OCI-LY7 (cell line): ENCODE measurements at regions not wholly inside any gene's neighbourhood (a gene's known extent, or its start where the extent isn't known, plus 50 kb on each side); places are given as distances from the start of the nearest gene placed in this dataset.

Source experiments
- BruUV-seq: library from RNA; stranded (reverse); fragments of 400-500 nt; replicated peaks from 2 replicates; lab custom pipeline; 2021; lab: Mats Ljungman, UMichigan
- CTCF ChIA-PET: fragments of 300-600 bp; sonication (Branson Sonifier 250); formaldehyde crosslinking; loops from one replicate; lab custom pipeline; 2022; ENCODE audit warnings: antibody characterized with exemption; ENCODE audit not compliant: unreplicated experiment; lab: Charles Lee
- POLR2A ChIA-PET: fragments of 300-600 bp; sonication (Branson Sonifier 250); formaldehyde crosslinking; loops from one replicate; lab custom pipeline; 2022; ENCODE audit warnings: antibody characterized with exemption; lab: Charles Lee
- DNase-seq: peaks from one replicate; pipeline ENCODE4 v3.0.0-alpha.2; 2015; ENCODE audit warnings: low spot score
- H2AFZ ChIP-seq: fragments of 200-600 bp; sonication (generic), shearing (Covaris generic); 2 replicates; pipeline ENCODE4 v1.6.1; 2014; ENCODE audit warnings: mild to moderate bottlenecking, antibody characterized with exemption, low read length, moderate library complexity
- H3K27ac ChIP-seq: fragments of 200-600 bp; sonication (generic); 2 replicates; pipeline ENCODE4 v1.5.1; 2014; ENCODE audit warnings: mixed run types, low read depth, mild to moderate bottlenecking, moderate library complexity, low read length, inconsistent platforms; ENCODE audit not compliant: poor library complexity, severe bottlenecking
- H3K36me3 ChIP-seq: fragments of 200-600 bp; sonication (generic); 2 replicates; pipeline ENCODE4 v1.6.1; 2014; ENCODE audit warnings: mild to moderate bottlenecking, antibody characterized with exemption, low read length, moderate library complexity, mixed read lengths; ENCODE audit not compliant: insufficient read depth
- H3K4me1 ChIP-seq: fragments of 200-600 bp; sonication (generic); 2 replicates; pipeline ENCODE4 v1.5.1; 2014; ENCODE audit warnings: mild to moderate bottlenecking, low read length; ENCODE audit not compliant: insufficient read depth, poor library complexity, severe bottlenecking
- H3K4me2 ChIP-seq: fragments of 200-600 bp; sonication (generic); 2 replicates; pipeline ENCODE4 v1.6.1; 2014; ENCODE audit warnings: mild to moderate bottlenecking, low read length
- H3K4me3 ChIP-seq: fragments of 200-600 bp; sonication (generic); 2 replicates; pipeline ENCODE4 v1.5.1; 2014; ENCODE audit warnings: mild to moderate bottlenecking, low read depth, low read length; ENCODE audit not compliant: poor library complexity, severe bottlenecking
- H3K79me2 ChIP-seq: fragments of 200-600 bp; sonication (generic); 2 replicates; pipeline ENCODE4 v1.6.1; 2016; ENCODE audit warnings: low read depth, mild to moderate bottlenecking, low read length, moderate library complexity, mixed read lengths; ENCODE audit not compliant: insufficient read depth
- H3K9me2 ChIP-seq: fragments of 200-600 bp; sonication (generic); 2 replicates; pipeline ENCODE4 v1.6.1; 2016; ENCODE audit warnings: mild to moderate bottlenecking, low read length, mixed read lengths; ENCODE audit not compliant: insufficient read depth
- H3K9me3 ChIP-seq: fragments of 200-600 bp; sonication (generic); 2 replicates; pipeline ENCODE4 v1.6.1; 2014; ENCODE audit warnings: mild to moderate bottlenecking, mixed run types, low read length, mixed read lengths
- H4K20me1 ChIP-seq: fragments of 200-600 bp; sonication (generic); 2 replicates; pipeline ENCODE4 v1.6.1; 2014; ENCODE audit warnings: mild to moderate bottlenecking, antibody characterized with exemption, low read length, moderate library complexity, mixed read lengths; ENCODE audit not compliant: insufficient read depth
- EZH2phosphoT487 ChIP-seq: fragments of 200-600 bp; sonication (generic); IDR thresholded peaks from 2 replicates; pipeline ENCODE4 v1.6.1; 2018; ENCODE audit warnings: low read depth, borderline replicate concordance, mild to moderate bottlenecking, mixed run types, antibody characterized with exemption, low read length, moderate library complexity, mixed read lengths
- intact Hi-C: fragments of 100-400 bp; cut with micrococcal nuclease; formaldehyde crosslinking; loops from one replicate; pipeline ENCODE4 v1.10.0; 2022; ENCODE audit not compliant: unreplicated experiment
- TF ChIP-seq, protein P1 (sequence below): fragments of 200-600 bp; sonication (generic); conservative IDR thresholded peaks from 2 replicates; pipeline ENCODE4 v1.5.1; 2014; ENCODE audit warnings: mild to moderate bottlenecking, antibody characterized with exemption, low read length, moderate library complexity, mixed read lengths

DNA sequence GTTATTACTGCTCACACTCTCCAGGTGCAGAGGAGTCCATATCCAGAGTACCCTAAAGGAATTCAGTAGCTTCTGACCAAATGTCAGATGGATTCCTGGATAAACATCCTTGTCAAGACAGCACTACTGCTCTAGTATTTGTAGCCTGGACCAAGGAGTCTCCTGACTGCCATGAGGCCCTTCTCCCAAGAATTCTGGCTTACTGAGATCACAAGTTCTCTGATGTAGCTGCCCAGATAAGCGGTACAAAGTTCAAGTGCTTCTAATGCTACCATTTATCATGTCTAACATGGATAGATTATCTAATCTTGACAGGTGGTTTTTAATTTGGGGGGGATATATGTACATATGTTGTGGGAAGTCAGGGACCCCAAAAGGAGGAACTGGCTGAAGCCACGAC is 196.6 kb upstream of the HMCN1 start:
- BruUV-seq: no TSS peak
- H3K9me3 ChIP-seq: no peaks in the 10 kb centered on the region
- ChIA-PET POLR2A (interaction anchor here (1.2 to 1.4 kb wide), 2 partner anchors 8 to 29 kb away, joined by 4 to 5 read pairs; no protein-coding TSS in a partner anchor), CTCF (no interaction called here)
- no peaks in the 10 kb centered on the region for H4K20me1 ChIP-seq
- no peak overlapping the region for H3K4me2 ChIP-seq
- no peak overlapping the region for H2AFZ ChIP-seq
- H3K4me1 ChIP-seq: no peaks in the 10 kb centered on the region
- no peak for DNase-seq
- no peak overlapping the region for H3K4me3 ChIP-seq
- intact Hi-C loops: no loop called here
- no peaks in the 10 kb centered on the region for H3K79me2 ChIP-seq
- TF ChIP-seq EZH2phosphoT487: no peak
- TF ChIP-seq, protein P1, sequence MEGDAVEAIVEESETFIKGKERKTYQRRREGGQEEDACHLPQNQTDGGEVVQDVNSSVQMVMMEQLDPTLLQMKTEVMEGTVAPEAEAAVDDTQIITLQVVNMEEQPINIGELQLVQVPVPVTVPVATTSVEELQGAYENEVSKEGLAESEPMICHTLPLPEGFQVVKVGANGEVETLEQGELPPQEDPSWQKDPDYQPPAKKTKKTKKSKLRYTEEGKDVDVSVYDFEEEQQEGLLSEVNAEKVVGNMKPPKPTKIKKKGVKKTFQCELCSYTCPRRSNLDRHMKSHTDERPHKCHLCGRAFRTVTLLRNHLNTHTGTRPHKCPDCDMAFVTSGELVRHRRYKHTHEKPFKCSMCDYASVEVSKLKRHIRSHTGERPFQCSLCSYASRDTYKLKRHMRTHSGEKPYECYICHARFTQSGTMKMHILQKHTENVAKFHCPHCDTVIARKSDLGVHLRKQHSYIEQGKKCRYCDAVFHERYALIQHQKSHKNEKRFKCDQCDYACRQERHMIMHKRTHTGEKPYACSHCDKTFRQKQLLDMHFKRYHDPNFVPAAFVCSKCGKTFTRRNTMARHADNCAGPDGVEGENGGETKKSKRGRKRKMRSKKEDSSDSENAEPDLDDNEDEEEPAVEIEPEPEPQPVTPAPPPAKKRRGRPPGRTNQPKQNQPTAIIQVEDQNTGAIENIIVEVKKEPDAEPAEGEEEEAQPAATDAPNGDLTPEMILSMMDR: no peak
- H3K9me2 ChIP-seq: no peaks in the 10 kb centered on the region
- no peak overlapping the region for H3K27ac ChIP-seq
- no peaks in the 10 kb centered on the region for H3K36me3 ChIP-seq

DNA sequence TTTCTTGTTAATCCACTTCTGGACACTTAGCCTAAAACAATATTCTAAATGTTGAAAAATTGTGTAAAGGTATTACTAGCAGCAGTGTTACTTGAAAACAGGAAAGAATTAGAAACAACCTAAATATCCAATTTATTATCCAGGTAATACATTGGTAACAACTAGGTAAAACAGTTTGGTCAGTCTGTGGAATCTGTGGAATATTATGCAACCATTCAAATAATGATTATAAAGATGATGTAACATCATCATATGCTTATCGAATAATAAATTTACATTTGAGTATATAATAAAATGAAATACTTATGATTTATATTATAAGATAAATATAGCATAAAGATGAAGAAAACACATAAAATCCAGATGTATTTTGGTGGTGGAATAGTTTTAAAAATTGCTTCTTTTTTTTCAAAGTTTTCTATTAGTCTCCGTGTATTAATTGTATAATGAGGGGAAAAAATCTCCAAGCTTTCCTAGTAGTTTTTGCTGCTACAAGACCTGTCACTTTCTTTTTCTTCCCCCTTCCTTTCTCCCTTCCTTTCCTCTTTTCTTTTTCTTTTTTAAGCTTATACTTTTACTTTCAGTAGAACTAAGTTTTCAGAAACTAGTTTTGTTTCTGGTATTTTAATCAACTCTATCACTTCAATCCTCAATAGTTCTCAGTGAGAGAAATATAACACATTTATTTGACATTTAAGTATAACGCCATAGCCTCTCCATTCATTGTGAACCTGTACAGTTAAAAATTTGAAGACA is 197.8 kb upstream of the HMCN1 start:
- TF ChIP-seq, protein P1: no peak
- TF ChIP-seq EZH2phosphoT487: no peak
- Histone ChIP-seq H3K36me3 (no peaks in the 10 kb centered on the region), H3K4me2 (no peak overlapping the region), H3K9me3 (no peaks in the 10 kb centered on the region), H3K79me2 (no peaks in the 10 kb centered on the region), H4K20me1 (no peaks in the 10 kb centered on the region), H3K27ac (no peak overlapping the region), H2AFZ (no peak overlapping the region), H3K9me2 (no peaks in the 10 kb centered on the region), H3K4me1 (no peaks in the 10 kb centered on the region), H3K4me3 (no peak overlapping the region)
- DNase-seq: no peak
- intact Hi-C loops: no loop called here
- CTCF ChIA-PET: no interaction called here
- POLR2A ChIA-PET: interaction anchor here (0.6 to 1.4 kb wide), 2 partner anchors 14 to 28 kb away, joined by 3 to 5 read pairs; no protein-coding TSS in a partner anchor
- no TSS peak for BruUV-seq

DNA sequence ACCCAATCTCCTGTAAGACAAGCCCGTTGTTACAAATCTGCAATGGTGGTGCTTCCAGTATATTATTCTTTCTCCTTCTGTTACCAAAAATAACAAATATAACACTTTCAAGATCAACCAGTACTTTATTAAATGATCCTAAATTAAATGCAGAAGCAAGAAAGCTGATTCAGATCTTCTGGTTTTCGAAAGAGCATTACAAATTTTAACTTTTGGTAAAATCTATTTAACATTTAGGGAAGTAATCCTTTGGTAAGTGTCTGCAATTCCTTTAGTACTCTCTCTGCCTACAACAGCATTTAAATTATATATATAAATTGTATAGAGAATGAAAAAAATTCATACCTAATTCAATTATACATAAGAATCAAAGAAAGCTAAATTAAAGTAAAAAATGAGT is 198.6 kb upstream of the HMCN1 start:
- CTCF ChIA-PET: no interaction called here
- no peaks in the 10 kb centered on the region for H4K20me1 ChIP-seq
- no peaks in the 10 kb centered on the region for H3K4me1 ChIP-seq
- H3K27ac ChIP-seq: no peak overlapping the region
- H2AFZ ChIP-seq: no peak overlapping the region
- no TSS peak for BruUV-seq
- H3K79me2 ChIP-seq: no peaks in the 10 kb centered on the region
- H3K9me3 ChIP-seq: no peaks in the 10 kb centered on the region
- TF ChIP-seq, protein P1: no peak
- TF ChIP-seq EZH2phosphoT487: no peak
- no peak for DNase-seq
- no peak overlapping the region for H3K4me3 ChIP-seq
- H3K9me2 ChIP-seq: no peaks in the 10 kb centered on the region
- POLR2A ChIA-PET: interaction anchor here (0.6 kb wide), 1 partner anchor 528 kb away, joined by 3 read pairs; no protein-coding TSS in a partner anchor
- no peak overlapping the region for H3K4me2 ChIP-seq
- intact Hi-C loops: no loop called here
- H3K36me3 ChIP-seq: no peaks in the 10 kb centered on the region
